ENCODE measurements at regions not wholly inside any gene's neighbourhood (a gene's known extent, or its start where the extent isn't known, plus 50 kb on each side); places are given as distances from the start of the nearest gene placed in this dataset.
"Not testable (repeated sequence)": the region's sequence is repeated elsewhere in the genome, so short reads cannot be mapped to it uniquely, and the experiment has no call there.

GRCh38 chrX:39068634-39069033 is 267.4 kb downstream of the MID1IP1 start:
- TF ChIP-seq, protein P1, sequence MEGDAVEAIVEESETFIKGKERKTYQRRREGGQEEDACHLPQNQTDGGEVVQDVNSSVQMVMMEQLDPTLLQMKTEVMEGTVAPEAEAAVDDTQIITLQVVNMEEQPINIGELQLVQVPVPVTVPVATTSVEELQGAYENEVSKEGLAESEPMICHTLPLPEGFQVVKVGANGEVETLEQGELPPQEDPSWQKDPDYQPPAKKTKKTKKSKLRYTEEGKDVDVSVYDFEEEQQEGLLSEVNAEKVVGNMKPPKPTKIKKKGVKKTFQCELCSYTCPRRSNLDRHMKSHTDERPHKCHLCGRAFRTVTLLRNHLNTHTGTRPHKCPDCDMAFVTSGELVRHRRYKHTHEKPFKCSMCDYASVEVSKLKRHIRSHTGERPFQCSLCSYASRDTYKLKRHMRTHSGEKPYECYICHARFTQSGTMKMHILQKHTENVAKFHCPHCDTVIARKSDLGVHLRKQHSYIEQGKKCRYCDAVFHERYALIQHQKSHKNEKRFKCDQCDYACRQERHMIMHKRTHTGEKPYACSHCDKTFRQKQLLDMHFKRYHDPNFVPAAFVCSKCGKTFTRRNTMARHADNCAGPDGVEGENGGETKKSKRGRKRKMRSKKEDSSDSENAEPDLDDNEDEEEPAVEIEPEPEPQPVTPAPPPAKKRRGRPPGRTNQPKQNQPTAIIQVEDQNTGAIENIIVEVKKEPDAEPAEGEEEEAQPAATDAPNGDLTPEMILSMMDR (IDR thresholded peaks at IDR 0.05 in 8 of 11, conservative IDR thresholded peaks at IDR 0.05 in 3 of 11) = not testable (repeated sequence)
- not testable (repeated sequence) for TF ChIP-seq POLR2AphosphoS5, POLR2A (IDR thresholded peaks at IDR 0.05)

Measured in spleen (tissue), 7 donors.